DND-41 (cell line): ENCODE measurements at regions not wholly inside any gene's neighbourhood (a gene's known extent, or its start where the extent isn't known, plus 50 kb on each side); places are given as distances from the start of the nearest gene placed in this dataset.

Experiments used
- ATAC-seq: fragments of 200-7000 bp; cut with Tn5 transposase; 3 replicates; pipeline ENCODE4 v1.9.1; 2021; ENCODE audit warnings: low read depth; ENCODE audit not compliant: insufficient read depth
- DNase-seq: peaks from one replicate; pipeline ENCODE4 v3.0.0-alpha.2; 2020
- H2AFZ ChIP-seq: 2 replicates; pipeline ENCODE4 v1.6.0; 2012; ENCODE audit warnings: low read depth, low read length
- H3K27ac ChIP-seq: 2 replicates; pipeline ENCODE4 v1.5.1; 2012; ENCODE audit warnings: low read length, inconsistent platforms
- H3K27me3 ChIP-seq: fragments of 200-600 bp; sonication (generic); 2 replicates; pipeline ENCODE4 v1.6.0; 2012; ENCODE audit warnings: low read length, mild to moderate bottlenecking, inconsistent platforms; ENCODE audit not compliant: insufficient read depth, poor library complexity
- H3K36me3 ChIP-seq: 2 replicates; pipeline ENCODE4 v1.5.1; 2012; ENCODE audit warnings: low read length, inconsistent platforms; ENCODE audit not compliant: insufficient read depth
- H3K4me1 ChIP-seq: 2 replicates; pipeline ENCODE4 v1.5.1; 2012; ENCODE audit warnings: mild to moderate bottlenecking, low read length; ENCODE audit not compliant: insufficient read depth
- H3K4me2 ChIP-seq: 2 replicates; pipeline ENCODE4 v1.6.0; 2012; ENCODE audit warnings: mild to moderate bottlenecking, moderate library complexity, low read length, inconsistent platforms; ENCODE audit not compliant: insufficient read depth
- H3K4me3 ChIP-seq, 2 experiments: fragments of 200-600 bp in 1 of 2; shearing (Covaris generic) in 1 of 2; 2 replicates each; pipeline ENCODE4 v1.5.1; 2012 to 2016; ENCODE audit warnings: inconsistent platforms in 2 of 2, low read length in 2 of 2, mild to moderate bottlenecking in 2 of 2, low read depth in 1 of 2, moderate library complexity in 1 of 2
- H3K79me2 ChIP-seq: 2 replicates; pipeline ENCODE4 v1.6.0; 2012; ENCODE audit warnings: low read length, inconsistent platforms; ENCODE audit not compliant: insufficient read depth
- H3K9ac ChIP-seq: 2 replicates; pipeline ENCODE4 v1.6.0; 2012; ENCODE audit warnings: low read depth, mild to moderate bottlenecking, inconsistent platforms, low read length, moderate library complexity
- H3K9me3 ChIP-seq: 2 replicates; pipeline ENCODE4 v1.5.1; 2012; ENCODE audit warnings: low read length, moderate library complexity, mild to moderate bottlenecking, inconsistent platforms; ENCODE audit not compliant: insufficient read depth, severe bottlenecking
- H4K20me1 ChIP-seq: 2 replicates; pipeline ENCODE4 v1.6.0; 2012; ENCODE audit warnings: low read length; ENCODE audit not compliant: insufficient read depth
- CTCF ChIP-seq: IDR thresholded peaks from 2 replicates; pipeline ENCODE4 v1.5.1; 2012; ENCODE audit warnings: borderline replicate concordance, low read length, moderate library complexity, mild to moderate bottlenecking; ENCODE audit not compliant: poor library complexity, severe bottlenecking; ENCODE audit errors: extremely low read depth
- EZH2 ChIP-seq: IDR thresholded peaks from 3 replicates; pipeline ENCODE4 v1.6.1; 2012; ENCODE audit warnings: borderline replicate concordance, low read depth, mild to moderate bottlenecking, moderate library complexity, low read length, inconsistent platforms; ENCODE audit not compliant: severe bottlenecking

GRCh38 chr6:6418421-6418820, 98.0 kb upstream of the F13A1 start:
- no peak overlapping the region for H3K9ac ChIP-seq
- no peaks in the 10 kb centered on the region for H3K79me2 ChIP-seq
- no peak for DNase-seq
- no peaks in the 10 kb centered on the region for H3K4me1 ChIP-seq
- no peak overlapping the region for H3K27ac ChIP-seq
- no peaks in the 10 kb centered on the region for H3K9me3 ChIP-seq
- H2AFZ ChIP-seq: no peak overlapping the region
- no peak for ATAC-seq
- no peaks in the 10 kb centered on the region for H4K20me1 ChIP-seq
- H3K27me3 ChIP-seq: peaks cover 6% of the 10 kb centered on the region
- H3K4me2 ChIP-seq: no peak overlapping the region
- H3K36me3 ChIP-seq: no peaks in the 10 kb centered on the region
- H3K4me3 ChIP-seq: no peak overlapping the region
- TF ChIP-seq EZH2: no peak
- TF ChIP-seq CTCF: no peak

DNA sequence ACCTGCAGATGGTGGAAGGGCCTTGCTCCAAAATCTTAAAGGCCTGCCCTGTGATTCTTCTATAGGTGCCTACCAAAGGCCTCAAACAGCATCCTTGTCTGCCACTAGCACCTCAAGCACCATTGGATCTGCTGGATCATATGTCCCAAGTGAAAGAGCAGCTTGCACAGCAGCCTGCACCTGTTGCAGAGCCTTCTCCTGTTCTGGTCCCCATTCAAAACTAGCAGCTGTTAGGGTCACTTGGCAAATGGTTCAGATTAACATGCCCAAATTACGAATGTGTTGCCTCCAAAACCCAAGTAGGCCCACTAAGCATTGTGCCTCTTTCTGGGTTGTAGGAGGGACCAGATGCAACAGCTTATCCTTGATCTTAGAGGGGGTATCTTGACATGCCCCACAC, 99.6 kb upstream of the F13A1 start:
- Histone ChIP-seq H3K4me3 (no peak overlapping the region), H2AFZ (no peak overlapping the region), H3K4me1 (no peaks in the 10 kb centered on the region), H3K9ac (no peak overlapping the region), H3K79me2 (no peaks in the 10 kb centered on the region), H3K4me2 (no peak overlapping the region), H3K36me3 (no peaks in the 10 kb centered on the region), H3K27me3 (no peaks in the 10 kb centered on the region), H4K20me1 (no peaks in the 10 kb centered on the region), H3K9me3 (no peaks in the 10 kb centered on the region), H3K27ac (no peak overlapping the region)
- ATAC-seq: no peak
- DNase-seq: no peak
- TF ChIP-seq EZH2 (no peak), CTCF (no peak)

GRCh38 chr6:6434151-6434550, 113.7 kb upstream of the F13A1 start:
- H3K79me2 ChIP-seq: no peaks in the 10 kb centered on the region
- H3K4me2 ChIP-seq: no peak overlapping the region
- H3K4me1 ChIP-seq: no peaks in the 10 kb centered on the region
- DNase-seq (no peak), ATAC-seq (no peak)
- H3K27me3 ChIP-seq: peaks cover 5% of the 10 kb centered on the region
- H3K9me3 ChIP-seq: no peaks in the 10 kb centered on the region
- no peak overlapping the region for H3K27ac ChIP-seq
- H3K4me3 ChIP-seq: no peak overlapping the region
- H3K9ac ChIP-seq: no peak overlapping the region
- H3K36me3 ChIP-seq: no peaks in the 10 kb centered on the region
- H2AFZ ChIP-seq: no peak overlapping the region
- H4K20me1 ChIP-seq: no peaks in the 10 kb centered on the region
- TF ChIP-seq CTCF (no peak), EZH2 (no peak)

- DNase-seq (no peak), ATAC-seq (no peak)
- no peaks in the 10 kb centered on the region for H4K20me1 ChIP-seq
- H3K4me2 ChIP-seq: no peak overlapping the region
- no peaks in the 10 kb centered on the region for H3K79me2 ChIP-seq
- peaks cover 5% of the 10 kb centered on the region for H3K27me3 ChIP-seq
- H3K9me3 ChIP-seq: no peaks in the 10 kb centered on the region
- no peak overlapping the region for H3K4me3 ChIP-seq
- no peak overlapping the region for H2AFZ ChIP-seq
- no peak overlapping the region for H3K9ac ChIP-seq
- H3K27ac ChIP-seq: no peak overlapping the region
- no peak for TF ChIP-seq EZH2
- no peak for TF ChIP-seq CTCF
- H3K36me3 ChIP-seq: no peaks in the 10 kb centered on the region
- H3K4me1 ChIP-seq: no peaks in the 10 kb centered on the region
Measured at GRCh38 chr6:6434723-6435122, 114.3 kb upstream of the F13A1 start.
